Neural cell (in vitro differentiated cells): ENCODE measurements at regions not wholly inside any gene's neighbourhood (a gene's known extent, or its start where the extent isn't known, plus 50 kb on each side); places are given as distances from the start of the nearest gene placed in this dataset.

ENCODE experiments used
- CTCF ChIP-seq: fragments of 450-650 bp; IDR thresholded peaks from 2 replicates; pipeline ENCODE4 v1.5.1; 2014; ENCODE audit warnings: antibody characterized with exemption, mild to moderate bottlenecking, moderate library complexity; ENCODE audit not compliant: poor library complexity, severe bottlenecking
- EZH2 ChIP-seq: fragments of 200-600, 300-800 bp; shearing (Covaris generic), sonication (generic); IDR thresholded peaks from 2 replicates; pipeline ENCODE4 v1.6.1; 2014; ENCODE audit warnings: antibody characterized with exemption, low read length, borderline replicate concordance, mild to moderate bottlenecking; ENCODE audit not compliant: insufficient read depth, poor library complexity, severe bottlenecking
- POLR2AphosphoS5 ChIP-seq: IDR thresholded peaks from 2 replicates; pipeline ENCODE4 v1.6.1; 2012

DNA sequence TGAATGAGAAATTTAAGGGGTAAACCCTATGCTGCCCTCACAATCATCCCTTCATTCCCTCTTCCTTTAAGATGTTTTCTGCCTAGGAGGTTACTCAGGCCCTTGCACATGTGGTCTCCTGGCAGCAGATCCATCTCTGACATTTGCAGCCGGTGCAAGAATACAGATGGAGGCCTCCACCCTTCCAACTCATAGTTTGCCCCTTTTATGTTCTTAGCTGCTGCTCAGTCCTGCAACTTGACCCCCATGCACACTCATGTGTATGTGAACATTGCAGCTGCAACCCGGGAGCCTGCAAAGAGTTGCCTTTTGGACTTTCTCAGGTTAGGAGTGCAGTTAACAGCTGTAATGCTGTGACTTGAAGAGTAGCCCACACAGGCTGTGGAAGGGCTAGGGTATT, 131.9 kb upstream of the SGK1 start:
- TF ChIP-seq CTCF: no peak
- no peak for TF ChIP-seq POLR2AphosphoS5
- no peak for TF ChIP-seq EZH2
